K562 (cell line): ENCODE measurements at regions not wholly inside any gene's neighbourhood (a gene's known extent, or its start where the extent isn't known, plus 50 kb on each side); places are given as distances from the start of the nearest gene placed in this dataset.

Source experiments
- BRCA1 ChIP-seq, 2 experiments: fragments of 450-650 bp in 1 of 2; sonication (generic) in 1 of 2; formaldehyde crosslinking in 1 of 2; IDR thresholded peaks; 2 replicates each; pipeline versions ENCODE4 v1.5.0 to v1.6.1; 2017 to 2020; ENCODE audit warnings: mild to moderate bottlenecking in 1 of 2, missing genetic modification reagents in 1 of 2
- FOXA3 ChIP-seq, 2 experiments: fragments of 450-650 bp in 1 of 2; sonication (generic) in 1 of 2; formaldehyde crosslinking; IDR thresholded peaks in 1 of 2; conservative IDR thresholded peaks in 1 of 2; 2 replicates each; pipeline versions ENCODE4 v1.4.0 to v1.8.0; 2020 to 2022; ENCODE audit warnings: mild to moderate bottlenecking in 2 of 2, missing genetic modification reagents in 1 of 2
- RBM14 ChIP-seq: fragments of 200-400 bp; formaldehyde crosslinking; IDR thresholded peaks from 2 replicates; pipeline ENCODE4 v1.6.1; 2018; ENCODE audit warnings: low read depth, mild to moderate bottlenecking, low read length, moderate library complexity, borderline replicate concordance; ENCODE audit not compliant: insufficient read depth
- SIRT6 ChIP-seq: IDR thresholded peaks from one replicate; pipeline ENCODE4 v1.6.1; 2012; ENCODE audit warnings: low read depth, mild to moderate bottlenecking, control low read depth, inconsistent platforms, low read length, moderate library complexity
- ZEB2 ChIP-seq: fragments of 450-650 bp; IDR thresholded peaks from 2 replicates; pipeline ENCODE4 v1.6.1; 2016
- ZFP36 ChIP-seq: fragments of 150-350 bp; IDR thresholded peaks from 2 replicates; pipeline ENCODE4 v1.6.1; 2018; ENCODE audit warnings: low read length, low read depth; ENCODE audit not compliant: partially characterized antibody
- ZNF140 ChIP-seq: fragments of 250-450 bp; sonication (Bioruptor Pico); IDR thresholded peaks from 2 replicates; pipeline ENCODE4 v1.8.0; 2021; ENCODE audit warnings: moderate library complexity, mild to moderate bottlenecking, inconsistent platforms
- ZNF143 ChIP-seq: sonication (generic); formaldehyde crosslinking; IDR thresholded peaks from 2 replicates; pipeline ENCODE4 v1.9.0; 2022; ENCODE audit warnings: mild to moderate bottlenecking, missing genetic modification reagents
- ZNF217 ChIP-seq: sonication (generic); formaldehyde crosslinking; IDR thresholded peaks from 2 replicates; pipeline ENCODE4 v1.8.0; 2022; ENCODE audit warnings: mild to moderate bottlenecking, missing genetic modification reagents
- ZNF444 ChIP-seq: fragments of 250-450 bp; sonication (Bioruptor Pico); IDR thresholded peaks from 2 replicates; pipeline ENCODE4 v1.4.0; 2020; ENCODE audit warnings: mild to moderate bottlenecking, moderate library complexity
- ZNF766 ChIP-seq: fragments of 200-800 bp; sonication (Bioruptor generic); conservative IDR thresholded peaks from 2 replicates; pipeline ENCODE4 v1.6.1; 2016; ENCODE audit warnings: missing genetic modification characterization, missing compliant biosample characterization
- TF ChIP-seq, protein P1 (sequence below): fragments of 200-600 bp; sonication (generic); IDR thresholded peaks from one replicate; pipeline ENCODE4 v1.6.1; 2012; ENCODE audit warnings: mild to moderate bottlenecking, low read depth, low read length, inconsistent platforms

DNA sequence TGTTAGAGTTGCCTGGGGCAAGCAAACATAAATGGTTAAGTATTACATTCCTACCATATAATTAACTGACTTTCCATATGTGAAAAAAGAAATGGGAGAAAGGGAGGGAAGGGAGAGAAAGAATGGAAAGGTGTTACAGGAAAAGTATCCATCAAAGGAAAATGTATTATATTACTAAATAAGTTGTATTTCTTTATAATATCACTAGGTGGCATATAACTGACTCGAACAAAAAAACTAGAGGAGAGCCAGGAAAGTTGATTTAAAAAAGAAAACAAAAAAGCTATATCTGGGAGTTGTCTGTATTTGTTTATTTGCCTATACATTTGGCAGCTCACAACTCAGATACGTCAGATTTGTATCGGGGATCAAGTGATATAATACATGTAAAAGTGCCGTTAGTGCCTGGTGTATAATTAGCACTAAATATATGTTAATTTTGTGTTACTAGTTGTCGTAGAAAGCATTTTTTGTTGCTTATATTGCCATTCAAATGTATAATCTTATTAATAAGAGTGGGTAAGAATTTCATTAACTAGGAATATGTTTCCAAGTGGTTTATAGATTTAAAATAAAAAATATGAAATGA, 59.6 kb upstream of the ADAMTS19 start (continued):
- TF ChIP-seq, protein P1, sequence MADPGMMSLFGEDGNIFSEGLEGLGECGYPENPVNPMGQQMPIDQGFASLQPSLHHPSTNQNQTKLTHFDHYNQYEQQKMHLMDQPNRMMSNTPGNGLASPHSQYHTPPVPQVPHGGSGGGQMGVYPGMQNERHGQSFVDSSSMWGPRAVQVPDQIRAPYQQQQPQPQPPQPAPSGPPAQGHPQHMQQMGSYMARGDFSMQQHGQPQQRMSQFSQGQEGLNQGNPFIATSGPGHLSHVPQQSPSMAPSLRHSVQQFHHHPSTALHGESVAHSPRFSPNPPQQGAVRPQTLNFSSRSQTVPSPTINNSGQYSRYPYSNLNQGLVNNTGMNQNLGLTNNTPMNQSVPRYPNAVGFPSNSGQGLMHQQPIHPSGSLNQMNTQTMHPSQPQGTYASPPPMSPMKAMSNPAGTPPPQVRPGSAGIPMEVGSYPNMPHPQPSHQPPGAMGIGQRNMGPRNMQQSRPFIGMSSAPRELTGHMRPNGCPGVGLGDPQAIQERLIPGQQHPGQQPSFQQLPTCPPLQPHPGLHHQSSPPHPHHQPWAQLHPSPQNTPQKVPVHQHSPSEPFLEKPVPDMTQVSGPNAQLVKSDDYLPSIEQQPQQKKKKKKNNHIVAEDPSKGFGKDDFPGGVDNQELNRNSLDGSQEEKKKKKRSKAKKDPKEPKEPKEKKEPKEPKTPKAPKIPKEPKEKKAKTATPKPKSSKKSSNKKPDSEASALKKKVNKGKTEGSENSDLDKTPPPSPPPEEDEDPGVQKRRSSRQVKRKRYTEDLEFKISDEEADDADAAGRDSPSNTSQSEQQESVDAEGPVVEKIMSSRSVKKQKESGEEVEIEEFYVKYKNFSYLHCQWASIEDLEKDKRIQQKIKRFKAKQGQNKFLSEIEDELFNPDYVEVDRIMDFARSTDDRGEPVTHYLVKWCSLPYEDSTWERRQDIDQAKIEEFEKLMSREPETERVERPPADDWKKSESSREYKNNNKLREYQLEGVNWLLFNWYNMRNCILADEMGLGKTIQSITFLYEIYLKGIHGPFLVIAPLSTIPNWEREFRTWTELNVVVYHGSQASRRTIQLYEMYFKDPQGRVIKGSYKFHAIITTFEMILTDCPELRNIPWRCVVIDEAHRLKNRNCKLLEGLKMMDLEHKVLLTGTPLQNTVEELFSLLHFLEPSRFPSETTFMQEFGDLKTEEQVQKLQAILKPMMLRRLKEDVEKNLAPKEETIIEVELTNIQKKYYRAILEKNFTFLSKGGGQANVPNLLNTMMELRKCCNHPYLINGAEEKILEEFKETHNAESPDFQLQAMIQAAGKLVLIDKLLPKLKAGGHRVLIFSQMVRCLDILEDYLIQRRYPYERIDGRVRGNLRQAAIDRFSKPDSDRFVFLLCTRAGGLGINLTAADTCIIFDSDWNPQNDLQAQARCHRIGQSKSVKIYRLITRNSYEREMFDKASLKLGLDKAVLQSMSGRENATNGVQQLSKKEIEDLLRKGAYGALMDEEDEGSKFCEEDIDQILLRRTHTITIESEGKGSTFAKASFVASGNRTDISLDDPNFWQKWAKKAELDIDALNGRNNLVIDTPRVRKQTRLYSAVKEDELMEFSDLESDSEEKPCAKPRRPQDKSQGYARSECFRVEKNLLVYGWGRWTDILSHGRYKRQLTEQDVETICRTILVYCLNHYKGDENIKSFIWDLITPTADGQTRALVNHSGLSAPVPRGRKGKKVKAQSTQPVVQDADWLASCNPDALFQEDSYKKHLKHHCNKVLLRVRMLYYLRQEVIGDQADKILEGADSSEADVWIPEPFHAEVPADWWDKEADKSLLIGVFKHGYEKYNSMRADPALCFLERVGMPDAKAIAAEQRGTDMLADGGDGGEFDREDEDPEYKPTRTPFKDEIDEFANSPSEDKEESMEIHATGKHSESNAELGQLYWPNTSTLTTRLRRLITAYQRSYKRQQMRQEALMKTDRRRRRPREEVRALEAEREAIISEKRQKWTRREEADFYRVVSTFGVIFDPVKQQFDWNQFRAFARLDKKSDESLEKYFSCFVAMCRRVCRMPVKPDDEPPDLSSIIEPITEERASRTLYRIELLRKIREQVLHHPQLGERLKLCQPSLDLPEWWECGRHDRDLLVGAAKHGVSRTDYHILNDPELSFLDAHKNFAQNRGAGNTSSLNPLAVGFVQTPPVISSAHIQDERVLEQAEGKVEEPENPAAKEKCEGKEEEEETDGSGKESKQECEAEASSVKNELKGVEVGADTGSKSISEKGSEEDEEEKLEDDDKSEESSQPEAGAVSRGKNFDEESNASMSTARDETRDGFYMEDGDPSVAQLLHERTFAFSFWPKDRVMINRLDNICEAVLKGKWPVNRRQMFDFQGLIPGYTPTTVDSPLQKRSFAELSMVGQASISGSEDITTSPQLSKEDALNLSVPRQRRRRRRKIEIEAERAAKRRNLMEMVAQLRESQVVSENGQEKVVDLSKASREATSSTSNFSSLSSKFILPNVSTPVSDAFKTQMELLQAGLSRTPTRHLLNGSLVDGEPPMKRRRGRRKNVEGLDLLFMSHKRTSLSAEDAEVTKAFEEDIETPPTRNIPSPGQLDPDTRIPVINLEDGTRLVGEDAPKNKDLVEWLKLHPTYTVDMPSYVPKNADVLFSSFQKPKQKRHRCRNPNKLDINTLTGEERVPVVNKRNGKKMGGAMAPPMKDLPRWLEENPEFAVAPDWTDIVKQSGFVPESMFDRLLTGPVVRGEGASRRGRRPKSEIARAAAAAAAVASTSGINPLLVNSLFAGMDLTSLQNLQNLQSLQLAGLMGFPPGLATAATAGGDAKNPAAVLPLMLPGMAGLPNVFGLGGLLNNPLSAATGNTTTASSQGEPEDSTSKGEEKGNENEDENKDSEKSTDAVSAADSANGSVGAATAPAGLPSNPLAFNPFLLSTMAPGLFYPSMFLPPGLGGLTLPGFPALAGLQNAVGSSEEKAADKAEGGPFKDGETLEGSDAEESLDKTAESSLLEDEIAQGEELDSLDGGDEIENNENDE = no peak
- TF ChIP-seq ZFP36 (no peak), ZNF766 (CRISPR knock-in tag) (no peak), SIRT6 (no peak), ZNF217 (CRISPR knock-in tag) (no peak), BRCA1 (IDR thresholded peaks at IDR 0.05) (no peak), BRCA1 (CRISPR knock-in tag; IDR thresholded peaks at IDR 0.05) (no peak), RBM14 (no peak), ZNF140 (CRISPR knock-in tag) (no peak), FOXA3 (CRISPR knock-in tag; conservative IDR thresholded peaks at IDR 0.05 in 1 of 2, IDR thresholded peaks at IDR 0.05 in 1 of 2) (no peak), ZNF444 (CRISPR knock-in tag) (no peak), ZNF143 (CRISPR knock-in tag) (no peak), ZEB2 (no peak)
